GM18873 (cell line): ENCODE measurements at regions not wholly inside any gene's neighbourhood (a gene's known extent, or its start where the extent isn't known, plus 50 kb on each side); places are given as distances from the start of the nearest gene placed in this dataset.

Experiments
- ATAC-seq: cut with Tn5 transposase; IDR thresholded peaks from one replicate; pipeline ENCODE4 v1.9.1; 2021; ENCODE audit warnings: mild to moderate bottlenecking, moderate library complexity, moderate number of reproducible peaks; ENCODE audit not compliant: unreplicated experiment, low FRiP score

- ATAC-seq, result no peak
Observed at GRCh38 chr3:10555263-10555662, 49.9 kb upstream of the ATP2B2 start.

GRCh38 chr3:10556312-10556711, 50.9 kb upstream of the ATP2B2 start:
- no peak for ATAC-seq

- no peak for ATAC-seq
Observed at GRCh38 chr3:10557250-10557649, 51.9 kb upstream of the ATP2B2 start.

GRCh38 chr3:10557781-10558373, 52.5 kb upstream of the ATP2B2 start:
- no peak for ATAC-seq

GRCh38 chr3:10558736-10559135, 53.4 kb upstream of the ATP2B2 start:
- no peak for ATAC-seq

- ATAC-seq, result no peak
Observed at GRCh38 chr3:10560060-10560861, 54.9 kb upstream of the ATP2B2 start.

GRCh38 chr3:10561162-10561945, 56.0 kb upstream of the ATP2B2 start:
- no peak for ATAC-seq

GRCh38 chr3:10561946-10562560, 56.7 kb upstream of the ATP2B2 start:
- ATAC-seq, result no peak

GRCh38 chr3:10563396-10563795, 58.0 kb upstream of the ATP2B2 start:
- peak; percentile 65 for ATAC-seq

- no peak for ATAC-seq
Observed at GRCh38 chr3:10565814-10566213, 60.4 kb upstream of the ATP2B2 start.

- ATAC-seq, result no peak
Observed at GRCh38 chr3:10566451-10566850, 61.1 kb upstream of the ATP2B2 start.

- no peak for ATAC-seq
Observed at GRCh38 chr3:10568549-10568948, 63.2 kb upstream of the ATP2B2 start.

- no peak for ATAC-seq
Observed at GRCh38 chr3:10570196-10570946, 65.0 kb upstream of the ATP2B2 start.

GRCh38 chr3:10574101-10574620, 68.8 kb upstream of the ATP2B2 start:
- no peak for ATAC-seq

GRCh38 chr3:10575601-10576160, 70.3 kb upstream of the ATP2B2 start:
- no peak for ATAC-seq

- ATAC-seq, result no peak
Observed at GRCh38 chr3:10577486-10577885, 72.1 kb upstream of the ATP2B2 start.

- no peak for ATAC-seq
Observed at GRCh38 chr3:10580426-10580825, 75.0 kb upstream of the ATP2B2 start.

GRCh38 chr3:10581251-10581650, 75.9 kb upstream of the ATP2B2 start:
- ATAC-seq, result no peak

- ATAC-seq, result no peak
Observed at GRCh38 chr3:10581716-10582115, 76.3 kb upstream of the ATP2B2 start.

- no peak for ATAC-seq
Observed at GRCh38 chr3:10582733-10583132, 77.3 kb upstream of the ATP2B2 start.
